CD14-positive monocyte (primary cell): ENCODE measurements at regions not wholly inside any gene's neighbourhood (a gene's known extent, or its start where the extent isn't known, plus 50 kb on each side); places are given as distances from the start of the nearest gene placed in this dataset.

ENCODE experiments used
- DNase-seq, 3 donors: peaks; one replicate each; pipeline ENCODE4 v3.0.0-alpha.2; 2011 to 2022
- H2AFZ ChIP-seq: 2 replicates; pipeline ENCODE4 v1.6.0; 2012; ENCODE audit warnings: mild to moderate bottlenecking, low read depth, low read length, inconsistent platforms; ENCODE audit not compliant: insufficient read depth, poor library complexity, severe bottlenecking
- H3K27ac ChIP-seq, 2 donors: 1 replicate in 1 of 2; 2 replicates in 1 of 2; pipeline ENCODE4 v1.5.1; 2012 to 2013; ENCODE audit warnings: low read length in 2 of 2, control low read depth in 1 of 2, inconsistent platforms in 1 of 2, low read depth in 1 of 2, mild to moderate bottlenecking in 1 of 2
- H3K27me3 ChIP-seq, 2 donors: one replicate each; pipeline versions ENCODE4 v1.6.0 to v1.6.1; 2011 to 2013; ENCODE audit warnings: low read length in 2 of 2; ENCODE audit not compliant: control insufficient read depth in 2 of 2, insufficient read depth in 2 of 2
- H3K36me3 ChIP-seq, 2 donors: replicated peaks in 1 of 2; 1 replicate in 1 of 2; 2 replicates in 1 of 2; pipeline versions ENCODE4 v1.5.1 to v1.6.1; 2012 to 2013; ENCODE audit warnings: low read length in 2 of 2, control low read depth in 1 of 2, inconsistent platforms in 1 of 2, mild to moderate bottlenecking in 1 of 2; ENCODE audit not compliant: insufficient read depth in 2 of 2, control insufficient read depth in 1 of 2
- H3K4me1 ChIP-seq, 2 donors: 1 replicate in 1 of 2; 2 replicates in 1 of 2; pipeline versions ENCODE4 v1.5.1 to v1.6.1; 2012 to 2013; ENCODE audit warnings: low read length in 2 of 2, control low read depth in 1 of 2, inconsistent platforms in 1 of 2, mild to moderate bottlenecking in 1 of 2, moderate library complexity in 1 of 2; ENCODE audit not compliant: insufficient read depth in 2 of 2, control insufficient read depth in 1 of 2
- H3K4me2 ChIP-seq: replicated peaks from 2 replicates; pipeline ENCODE3; 2012; ENCODE audit warnings: low read length, moderate library complexity, mild to moderate bottlenecking; ENCODE audit not compliant: poor library complexity, severe bottlenecking; ENCODE audit errors: extremely low read depth
- H3K4me3 ChIP-seq, 3 experiments: fragments of 200-600 bp in 1 of 3; sonication (generic) in 1 of 3; replicated peaks in 1 of 3; 1 replicate in 2 of 3; 2 replicates in 1 of 3; pipeline ENCODE4 v1.5.1; 2011 to 2013; ENCODE audit warnings: low read length in 3 of 3, mild to moderate bottlenecking in 3 of 3, control low read depth in 2 of 3, low read depth in 2 of 3, inconsistent platforms in 1 of 3, moderate library complexity in 1 of 3
- H3K79me2 ChIP-seq: 2 replicates; pipeline ENCODE4 v1.6.0; 2012; ENCODE audit warnings: mild to moderate bottlenecking, control low read depth, inconsistent platforms, low read length, moderate library complexity; ENCODE audit not compliant: insufficient read depth
- H3K9ac ChIP-seq: 2 replicates; pipeline ENCODE4 v1.6.0; 2017; ENCODE audit warnings: low read length, mild to moderate bottlenecking; ENCODE audit not compliant: insufficient read depth, poor library complexity, severe bottlenecking
- H3K9me3 ChIP-seq, 2 donors: replicated peaks in 1 of 2; 1 replicate in 1 of 2; 2 replicates in 1 of 2; pipeline versions ENCODE4 v1.5.1 to v1.6.1; 2012 to 2013; ENCODE audit warnings: low read length in 2 of 2, control low read depth in 1 of 2; ENCODE audit not compliant: control insufficient read depth in 1 of 2, insufficient read depth in 1 of 2
- H4K20me1 ChIP-seq: 2 replicates; pipeline ENCODE4 v1.6.0; 2012; ENCODE audit warnings: mild to moderate bottlenecking, low read length, control low read depth, moderate library complexity; ENCODE audit not compliant: insufficient read depth
- H3K27ac Mint-ChIP-seq, 7 donors: one replicate each; pipeline ENCODE4 v1.8.0; 2020; ENCODE audit warnings: mild to moderate bottlenecking in 7 of 7, mixed read lengths in 7 of 7, moderate library complexity in 6 of 7, inconsistent platforms in 2 of 7
- H3K27me3 Mint-ChIP-seq, 3 donors: one replicate each; pipeline ENCODE4 v1.8.0; 2021 to 2022; ENCODE audit warnings: low read depth in 3 of 3, mild to moderate bottlenecking in 3 of 3, mixed read lengths in 3 of 3, moderate library complexity in 3 of 3, inconsistent platforms in 1 of 3
- H3K36me3 Mint-ChIP-seq, 2 donors: one replicate each; pipeline ENCODE4 v1.8.0; 2020; ENCODE audit warnings: mixed read lengths in 2 of 2, inconsistent platforms in 1 of 2, mild to moderate bottlenecking in 1 of 2
- H3K4me1 Mint-ChIP-seq: one replicate; pipeline ENCODE4 v1.8.0; 2020; ENCODE audit warnings: mild to moderate bottlenecking, mixed read lengths
- H3K4me3 Mint-ChIP-seq, 2 donors: one replicate each; pipeline ENCODE4 v1.8.0; 2020; ENCODE audit warnings: mild to moderate bottlenecking in 2 of 2, mixed read lengths in 2 of 2, moderate library complexity in 1 of 2
- H3K9me3 Mint-ChIP-seq, 7 donors: one replicate each; pipeline ENCODE4 v1.8.0; 2020 to 2022; ENCODE audit warnings: mixed read lengths in 7 of 7, mild to moderate bottlenecking in 6 of 7, moderate library complexity in 6 of 7, inconsistent platforms in 2 of 7
- CTCF ChIP-seq: fragments of 200-600 bp; IDR thresholded peaks from one replicate; pipeline ENCODE4 v1.8.0; 2022; ENCODE audit warnings: antibody characterized with exemption, mild to moderate bottlenecking
- WGBS: methylation state at CpG from one replicate; pipeline ENCODE4 v1.1.5; 2013; ENCODE audit warnings: missing lambda C conversion rate; ENCODE audit not compliant: insufficient coverage; 5-methylcytosine and 5-hydroxymethylcytosine counted together
- intact Hi-C, 2 donors: fragments of 100-400 bp; cut with micrococcal nuclease; formaldehyde crosslinking; loops; one replicate each; pipeline versions ENCODE4 v1.15.0 to v1.15.1; 2023

- DNase-seq = peak; percentile 67 to 83 (median 80)
- intact Hi-C loops = loop anchor here (5.0 to 10.0 kb wide), 5 partner anchors 50 to 630 kb away; partner anchors contain the start of gene HECA (in 1 of the 2)
- H3K36me3 ChIP-seq = no peaks in the 10 kb centered on the region
- H3K4me1 ChIP-seq = peaks cover 35 to 42% of the 10 kb centered on the region in 2 donors
- Mint-ChIP-seq H3K27me3 (no peaks in the 10 kb centered on the region), H3K36me3 (no peaks in the 10 kb centered on the region), H3K27ac (peak overlapping the region; percentile 84 to 98 (median 96)), H3K4me1 (peaks cover 36% of the 10 kb centered on the region), H3K9me3 (no peaks in the 10 kb centered on the region), H3K4me3 (peak overlapping the region; percentile 66 to 86)
- H3K4me2 ChIP-seq = peak overlapping the region; percentile 64
- peak overlapping the region; percentile 14 for H2AFZ ChIP-seq
- peak overlapping the region in 1 of 3 experiments; percentile 45 for H3K4me3 ChIP-seq
- H3K79me2 ChIP-seq = no peaks in the 10 kb centered on the region
- H4K20me1 ChIP-seq = no peaks in the 10 kb centered on the region
- no peaks in the 10 kb centered on the region for H3K27me3 ChIP-seq
- peak overlapping the region; percentile 25 for H3K9ac ChIP-seq
- no peak for TF ChIP-seq CTCF
- H3K27ac ChIP-seq = peak overlapping the region; percentile 64 to 93
- WGBS = no CpG with 5 or more reads among the region's 2 CpGs
- no peaks in the 10 kb centered on the region for H3K9me3 ChIP-seq
These were observed 390.1 kb upstream of the CITED2 start for GRCh38 chr6:139764498-139764986.

GRCh38 chr6:139763468-139764210 lies 389.2 kb upstream of the CITED2 start:
- H3K9me3 Mint-ChIP-seq = no peaks in the 10 kb centered on the region
- Histone ChIP-seq H3K4me3 (peak overlapping the region in 1 of 3 experiments; percentile 45), H3K9ac (peak overlapping the region; percentile 25), H3K4me2 (no peak overlapping the region), H4K20me1 (no peaks in the 10 kb centered on the region), H3K79me2 (no peaks in the 10 kb centered on the region), H3K36me3 (no peaks in the 10 kb centered on the region), H3K4me1 (peaks cover 35 to 42% of the 10 kb centered on the region in 2 donors), H2AFZ (no peak overlapping the region), H3K27ac (peak overlapping the region; percentile 64 to 93), H3K27me3 (no peaks in the 10 kb centered on the region), H3K9me3 (no peaks in the 10 kb centered on the region)
- TF ChIP-seq CTCF = no peak
- no peak overlapping the region for H3K4me3 Mint-ChIP-seq
- WGBS = no CpG with 5 or more reads among the region's 4 CpGs
- H3K36me3 Mint-ChIP-seq = no peaks in the 10 kb centered on the region
- no peaks in the 10 kb centered on the region for H3K27me3 Mint-ChIP-seq
- H3K27ac Mint-ChIP-seq = peak overlapping the region; percentile 84 to 98 (median 96)
- intact Hi-C loops = loop anchor here (2.0 to 10.0 kb wide), 6 partner anchors 49 to 629 kb away; partner anchors contain the start of genes CITED2 (in 1 of the 2) and HECA (in 1 of the 2)
- peaks cover 36% of the 10 kb centered on the region for H3K4me1 Mint-ChIP-seq
- DNase-seq = peak; percentile 45 to 59 (median 56)
